ENCODE measurements at regions not wholly inside any gene's neighbourhood (a gene's known extent, or its start where the extent isn't known, plus 50 kb on each side); places are given as distances from the start of the nearest gene placed in this dataset.

DNA sequence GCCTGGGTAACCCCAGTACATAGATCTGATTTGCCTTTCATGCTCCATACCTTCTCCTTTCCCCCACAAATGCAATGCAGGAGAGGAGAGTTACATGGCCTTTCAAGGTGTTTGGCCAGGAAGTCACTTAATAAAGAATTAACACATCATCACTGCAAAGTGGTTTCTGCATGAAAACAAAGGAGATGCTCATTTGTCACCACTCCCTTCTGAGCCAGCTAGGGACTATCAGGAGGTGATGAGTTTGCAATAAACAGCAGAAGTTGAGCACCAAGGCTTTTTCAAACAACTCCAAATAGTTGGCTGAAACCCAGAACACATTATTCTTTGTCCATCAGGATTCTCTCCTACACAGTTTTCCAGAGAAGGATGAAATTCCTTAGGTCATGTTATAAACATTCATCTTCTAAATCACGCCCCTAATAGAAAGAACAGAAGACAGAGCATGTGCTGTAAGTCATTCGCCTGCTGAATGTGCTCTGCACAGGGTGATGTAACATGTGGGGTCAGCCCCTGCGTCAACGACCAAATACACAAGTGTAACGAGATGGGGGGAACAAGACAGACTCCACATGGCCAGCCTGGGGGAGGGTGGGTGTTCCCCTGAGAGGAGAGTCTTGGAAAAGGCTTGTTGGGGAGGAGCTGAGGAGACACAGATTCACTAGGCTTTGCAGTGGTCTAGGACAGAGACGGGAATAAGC, 87.3 kb upstream of the RMDN2 start:
- no peak for DNase-seq (ENCODE audit: low read depth in 2 of 2)

DNA sequence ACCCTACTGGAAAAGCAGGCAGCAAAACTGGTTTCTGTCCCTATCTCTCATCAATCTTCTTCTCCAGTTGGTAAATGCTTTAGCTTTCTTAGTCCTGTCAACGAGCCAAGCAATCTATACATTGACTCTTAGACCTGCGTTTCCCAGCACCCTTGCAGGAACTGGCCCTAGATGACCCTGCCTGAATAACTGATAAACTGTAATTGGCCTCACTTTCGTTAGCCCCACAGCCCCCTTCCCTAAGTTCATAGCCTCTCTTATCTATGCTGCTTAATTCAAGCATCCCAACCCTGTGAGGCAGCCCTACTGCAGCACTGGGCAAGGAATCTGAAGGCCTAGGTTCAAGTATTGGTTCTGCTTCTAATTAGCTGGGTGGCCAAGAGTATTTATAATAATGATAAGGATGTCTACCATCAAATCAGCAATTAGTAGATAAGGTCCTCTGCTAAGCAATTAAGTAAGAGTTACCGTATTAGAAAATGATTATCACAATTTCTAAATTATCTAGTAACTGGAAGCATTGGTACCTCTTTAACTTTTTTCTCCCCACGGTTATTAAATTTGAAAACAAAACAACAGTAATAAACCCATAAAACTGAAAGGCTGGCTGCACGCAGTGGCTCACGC, 86.4 kb upstream of the RMDN2 start:
- no peak for DNase-seq (ENCODE audit: low read depth in 2 of 2)

DNA sequence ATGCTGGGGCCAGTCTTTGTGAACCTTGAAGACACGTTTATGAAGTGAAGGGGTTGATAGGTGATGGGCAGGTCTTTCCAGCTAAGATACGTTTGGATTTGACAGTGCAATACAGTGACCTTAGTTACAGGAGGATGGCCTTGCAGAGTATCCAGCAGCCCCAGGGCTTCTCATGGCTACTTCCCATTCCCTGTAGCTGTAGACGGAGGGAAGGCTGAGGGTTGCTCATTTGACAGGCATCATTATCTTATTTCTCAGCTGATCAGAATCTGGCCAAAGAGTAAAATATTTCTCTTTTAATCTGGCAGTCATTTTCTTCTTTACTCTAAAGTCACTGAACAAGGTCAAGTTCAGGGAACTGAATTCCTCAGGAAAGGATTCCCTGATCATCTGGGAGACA, 85.1 kb upstream of the RMDN2 start:
- no peak for DNase-seq (ENCODE audit: low read depth in 2 of 2)

GRCh38 chr2:37842732-37843440, 82.2 kb upstream of the RMDN2 start:
- DNase-seq (ENCODE audit: low read depth in 2 of 2), result no peak

DNA sequence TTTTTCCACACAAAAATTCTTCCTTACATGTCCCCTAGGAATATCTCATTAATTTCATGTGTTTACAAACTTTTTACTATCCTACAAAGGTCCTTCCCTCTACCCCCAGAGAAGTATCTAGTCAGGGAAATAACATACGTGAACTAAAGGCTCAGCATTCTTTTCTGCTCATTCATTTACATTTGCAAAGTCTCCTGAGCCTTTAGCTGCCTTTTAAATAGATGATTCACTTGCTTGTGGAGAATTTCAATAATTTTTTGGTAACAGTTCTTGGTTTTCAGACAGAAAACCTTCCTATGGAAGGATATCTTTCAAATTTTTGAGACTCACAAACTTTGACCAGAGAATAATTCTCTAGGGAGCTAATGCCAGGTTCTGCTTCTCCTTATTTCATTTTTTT, 81.5 kb upstream of the RMDN2 start:
- DNase-seq (ENCODE audit: low read depth in 2 of 2), result no peak

GRCh38 chr2:37846207-37846606, 78.9 kb upstream of the RMDN2 start:
- no peak for DNase-seq (ENCODE audit: low read depth in 2 of 2)

DNA sequence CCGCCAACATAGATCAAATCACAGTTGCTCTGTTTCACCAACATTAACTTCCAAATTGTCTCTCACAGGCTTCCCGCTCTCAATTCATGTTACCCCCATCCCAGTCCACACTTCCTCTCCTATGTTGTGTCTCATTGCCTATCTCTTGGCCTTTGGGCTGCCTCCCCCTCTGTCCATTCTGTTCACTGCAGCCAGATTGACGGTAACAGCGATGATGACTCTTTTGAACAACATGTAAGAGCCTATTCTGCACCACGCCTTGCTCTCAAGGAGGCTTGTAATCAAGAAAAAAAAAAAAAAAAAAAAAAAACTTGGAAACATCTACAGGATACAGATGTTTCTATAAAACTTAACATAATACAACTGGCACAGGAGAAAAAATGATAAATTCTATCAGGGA, 77.3 kb upstream of the RMDN2 start:
- DNase-seq (ENCODE audit: low read depth in 2 of 2), result no peak

- DNase-seq (ENCODE audit: low read depth in 2 of 2), result no peak
Observed at GRCh38 chr2:37848451-37848850, 76.6 kb upstream of the RMDN2 start.

- no peak for DNase-seq (ENCODE audit: low read depth in 2 of 2)
Observed at GRCh38 chr2:37849911-37850310, 75.2 kb upstream of the RMDN2 start.

GRCh38 chr2:37851428-37851827, 73.7 kb upstream of the RMDN2 start:
- DNase-seq (ENCODE audit: low read depth in 2 of 2), result no peak

- no peak for DNase-seq (ENCODE audit: low read depth in 2 of 2)
Observed at GRCh38 chr2:37851828-37852584, 73.1 kb upstream of the RMDN2 start.

- no peak for DNase-seq (ENCODE audit: low read depth in 2 of 2)
Observed at GRCh38 chr2:37852585-37853014, 72.5 kb upstream of the RMDN2 start.

- no peak for DNase-seq (ENCODE audit: low read depth in 2 of 2)
Observed at GRCh38 chr2:37854676-37855282, 70.3 kb upstream of the RMDN2 start.

- no peak for DNase-seq (ENCODE audit: low read depth in 2 of 2)
Observed at GRCh38 chr2:37855283-37856041, 69.6 kb upstream of the RMDN2 start.

DNA sequence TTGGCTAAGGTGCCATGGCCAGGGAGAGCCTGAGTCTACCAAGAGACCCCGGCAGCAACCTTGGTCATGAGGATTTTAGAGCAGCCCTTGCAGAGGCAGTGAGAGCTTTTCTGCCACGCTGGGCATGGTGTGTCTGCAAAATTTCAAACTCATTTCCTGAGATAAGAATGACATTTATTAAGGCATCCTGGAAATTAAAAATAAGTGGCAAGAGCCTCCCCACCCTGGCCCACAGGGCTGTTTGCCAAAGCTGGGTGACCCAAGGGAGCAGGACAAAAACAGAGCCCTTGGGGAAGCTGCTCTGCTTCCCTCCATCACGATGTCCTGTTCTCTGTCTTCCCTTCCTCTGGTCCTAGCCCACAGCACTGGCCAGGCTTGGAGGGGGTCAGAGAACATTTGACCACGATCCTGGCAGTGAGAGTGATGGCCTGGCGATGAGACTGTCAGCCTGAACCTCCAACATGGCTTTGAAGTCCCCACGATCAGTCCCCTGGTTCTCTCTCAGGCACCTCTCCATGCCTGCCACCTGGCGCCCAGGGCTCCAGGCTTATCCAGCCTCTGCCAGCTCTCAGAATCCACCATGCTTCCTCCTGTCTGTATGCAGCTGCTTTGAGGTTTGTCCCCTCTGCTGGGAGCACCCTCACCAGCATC, 68.9 kb upstream of the RMDN2 start:
- DNase-seq (ENCODE audit: low read depth in 2 of 2), result no peak

GRCh38 chr2:37857575-37858399, 67.3 kb upstream of the RMDN2 start:
- no peak for DNase-seq (ENCODE audit: low read depth in 2 of 2)

DNA sequence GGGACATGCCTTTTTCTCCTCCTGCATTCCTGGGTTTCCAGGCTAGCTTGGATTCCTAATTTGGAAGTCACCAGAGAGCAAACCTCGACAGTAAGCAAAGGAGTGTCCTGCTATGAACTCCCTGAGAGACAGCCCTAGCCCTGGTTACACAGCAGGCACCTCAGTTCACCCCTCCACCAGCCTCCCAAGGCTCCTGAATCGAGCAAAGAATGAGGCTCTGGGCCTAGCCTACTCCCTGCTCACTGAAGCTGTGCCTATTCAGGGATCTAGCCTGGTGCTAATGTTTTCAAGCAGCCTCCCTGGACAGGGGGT, 66.7 kb upstream of the RMDN2 start:
- DNase-seq (ENCODE audit: low read depth in 2 of 2), result no peak

DNA sequence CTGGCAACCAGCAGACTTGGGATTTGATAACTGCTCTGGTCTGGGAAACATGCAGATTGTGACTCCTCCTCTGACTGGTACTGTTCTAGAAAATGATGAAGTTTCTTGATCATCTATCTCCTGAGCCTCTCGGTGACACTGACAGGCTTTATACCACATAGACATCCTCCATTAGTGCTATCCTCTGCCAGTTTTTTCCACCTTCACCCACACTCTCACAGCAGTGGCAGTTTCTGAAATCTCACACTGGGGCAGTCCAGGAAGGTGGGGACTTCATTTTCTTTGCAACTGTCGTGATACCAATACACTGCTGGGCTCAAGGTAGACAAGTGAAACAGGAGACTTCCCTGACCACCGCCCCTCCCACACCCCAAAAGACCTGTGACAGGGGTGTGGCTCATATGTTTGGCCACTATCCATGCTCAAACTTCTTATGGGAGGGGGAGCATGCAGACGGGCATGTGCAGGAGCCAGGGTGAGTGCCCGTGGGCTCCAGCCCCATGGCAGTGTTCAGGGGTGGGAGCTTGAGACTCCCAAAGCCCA, 66.3 kb upstream of the RMDN2 start:
- DNase-seq (ENCODE audit: low read depth in 2 of 2), result no peak

GRCh38 chr2:37862620-37863019, 62.5 kb upstream of the RMDN2 start:
- DNase-seq (ENCODE audit: low read depth in 2 of 2), result no peak

DNA sequence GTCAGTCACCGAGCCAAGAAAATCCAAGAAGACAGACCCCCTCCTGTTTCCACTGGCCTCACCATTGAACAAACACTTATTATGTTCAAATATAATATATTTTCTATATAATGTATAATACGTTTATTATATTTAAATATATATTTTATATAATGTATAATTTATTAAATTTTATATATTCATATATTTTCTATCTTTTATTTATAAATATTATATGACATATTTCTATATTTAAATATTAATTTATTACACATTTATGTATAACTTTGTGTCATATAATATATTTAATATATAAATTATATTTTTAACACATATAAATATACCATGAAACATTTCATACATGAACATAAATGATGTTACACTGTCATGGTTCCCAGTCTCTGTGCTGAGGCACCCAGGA, 60.9 kb upstream of the RMDN2 start:
- DNase-seq (ENCODE audit: low read depth in 2 of 2), result no peak
